AG10803 (cell line): ENCODE measurements at regions not wholly inside any gene's neighbourhood (a gene's known extent, or its start where the extent isn't known, plus 50 kb on each side); places are given as distances from the start of the nearest gene placed in this dataset.

Experiments used
- DNase-seq: peaks from one replicate; pipeline ENCODE4 v3.0.0; 2010; ENCODE audit warnings: low read depth
- H3K4me3 ChIP-seq: 2 replicates; pipeline ENCODE4 v1.5.1; 2011; ENCODE audit warnings: mild to moderate bottlenecking, low read length, control low read depth
- CTCF ChIP-seq: conservative IDR thresholded peaks from 2 replicates; pipeline ENCODE4 v1.5.1; 2011; ENCODE audit warnings: mild to moderate bottlenecking, low read length, control low read depth, inconsistent platforms

- TF ChIP-seq CTCF, result peak; percentile 28
- DNase-seq, result peak; percentile 93
- H3K4me3 ChIP-seq, result peak overlapping the region; percentile 22
These were observed 116.1 kb downstream of the METRNL start for GRCh38 chr17:83195330-83196023.

- TF ChIP-seq CTCF, result no peak; the same call in 1 of the 2 replicates
- DNase-seq, result peak; percentile 88
- peak overlapping the region; percentile 28 for H3K4me3 ChIP-seq
These were observed 116.6 kb downstream of the METRNL start for GRCh38 chr17:83196024-83196365.

- TF ChIP-seq CTCF, result no peak
- peak overlapping the region; percentile 28 for H3K4me3 ChIP-seq
- DNase-seq, result no peak
These were observed 117.0 kb downstream of the METRNL start for GRCh38 chr17:83196366-83196765.

GRCh38 chr17:83196973-83197880 lies 117.8 kb downstream of the METRNL start:
- TF ChIP-seq CTCF, result no peak
- DNase-seq, result peak; percentile 92
- no peak overlapping the region for H3K4me3 ChIP-seq

GRCh38 chr17:83198366-83199341 lies 119.2 kb downstream of the METRNL start:
- no peak for TF ChIP-seq CTCF
- DNase-seq, result no peak
- H3K4me3 ChIP-seq, result no peak overlapping the region

GRCh38 chr17:83199500-83200201 lies 120.2 kb downstream of the METRNL start:
- TF ChIP-seq CTCF, result no peak

More at GRCh38 chr17:83199500-83200201, 120.2 kb downstream of the METRNL start:
- peak; percentile 83 for DNase-seq
- no peak overlapping the region for H3K4me3 ChIP-seq
